HG02943 (cell line): ENCODE measurements at regions not wholly inside any gene's neighbourhood (a gene's known extent, or its start where the extent isn't known, plus 50 kb on each side); places are given as distances from the start of the nearest gene placed in this dataset.
"Not testable (repeated sequence)": the region's sequence is repeated elsewhere in the genome, so short reads cannot be mapped to it uniquely, and the experiment has no call there.

Experiments
- ATAC-seq: cut with Tn5 transposase; IDR thresholded peaks from one replicate; pipeline ENCODE4 v1.9.1; 2021; ENCODE audit warnings: mild to moderate bottlenecking, low read depth, moderate library complexity; ENCODE audit not compliant: unreplicated experiment

DNA sequence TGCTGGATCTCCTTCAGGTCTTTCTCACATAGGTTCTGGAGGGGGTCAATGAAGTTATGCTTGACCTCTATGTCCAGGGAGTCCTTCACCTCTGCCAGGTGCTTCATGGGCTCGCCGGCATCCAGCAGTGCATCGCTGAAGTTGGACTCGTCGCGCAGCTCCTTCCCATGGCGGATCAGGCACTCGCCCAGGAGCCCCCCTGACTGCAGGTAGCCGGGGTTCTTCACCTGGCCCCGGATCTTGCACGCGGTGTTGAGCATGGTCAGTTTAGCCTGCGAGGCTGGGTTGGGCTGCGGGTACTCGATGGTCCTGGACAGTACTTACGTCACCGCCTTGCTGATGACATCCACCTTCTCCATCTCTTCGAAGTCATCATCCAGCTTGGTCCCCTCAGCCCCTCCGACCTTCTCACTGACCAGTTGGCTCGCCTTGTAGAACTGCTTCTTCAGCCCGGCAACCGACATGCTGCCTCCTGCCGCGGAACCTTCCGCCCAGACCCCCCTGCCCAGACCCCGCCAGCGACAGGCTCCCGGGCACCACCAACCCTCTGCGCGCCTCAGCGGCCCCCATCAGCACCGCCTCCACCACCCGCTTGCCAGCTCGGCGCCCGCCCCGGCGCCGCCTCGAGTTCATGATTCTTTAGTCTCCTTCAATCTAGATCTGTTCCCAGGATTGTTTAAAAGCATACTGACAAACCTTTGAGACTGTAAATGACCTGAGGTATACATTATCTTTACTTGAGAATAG lies 99.8 kb downstream of the KPNA2 start:
- ATAC-seq: no peak

GRCh38 chr17:68141050-68141449 lies 105.5 kb downstream of the KPNA2 start:
- ATAC-seq: no peak

DNA sequence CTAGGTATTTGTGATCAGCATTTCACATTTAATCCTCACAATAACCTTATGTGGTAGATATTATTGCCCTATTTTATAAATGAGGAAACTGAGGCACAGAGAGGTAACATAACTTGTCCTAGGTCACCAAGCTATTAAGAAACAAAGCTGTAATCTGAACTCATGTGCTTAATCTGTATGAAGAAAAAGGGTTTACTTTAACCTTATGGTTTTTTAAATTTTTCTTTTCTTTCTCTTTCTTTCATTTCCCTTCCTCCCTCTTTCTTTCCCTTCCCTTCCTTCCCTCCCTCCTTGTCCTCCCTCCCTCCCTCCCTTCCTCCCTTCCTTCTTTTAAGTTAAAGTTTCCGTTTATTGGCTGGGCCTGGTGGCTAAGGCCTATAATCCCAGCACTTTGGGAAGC lies 105.2 kb upstream of the AMZ2 start:
- ATAC-seq: no peak

DNA sequence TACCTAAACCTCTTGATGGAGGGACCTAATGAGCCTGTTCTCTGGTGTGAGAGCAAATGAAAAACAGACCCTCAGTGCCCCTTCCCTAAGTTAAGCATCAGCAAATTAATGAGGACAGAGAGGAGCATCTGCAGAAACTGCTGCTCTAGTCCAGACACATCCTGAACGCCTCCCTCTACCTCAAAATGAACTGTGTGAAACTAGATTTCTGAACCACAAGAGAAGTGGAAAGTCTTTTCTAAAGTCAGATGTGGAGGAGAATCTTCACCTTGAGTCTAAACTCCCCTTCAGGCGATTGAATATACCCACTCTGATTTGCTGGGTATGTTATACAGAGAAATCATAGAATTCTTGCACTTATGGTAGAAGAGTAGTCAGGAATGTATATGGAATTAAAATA lies 104.4 kb upstream of the AMZ2 start:
- no peak for ATAC-seq

GRCh38 chr17:68145088-68145487 lies 102.8 kb upstream of the AMZ2 start:
- ATAC-seq: no peak

DNA sequence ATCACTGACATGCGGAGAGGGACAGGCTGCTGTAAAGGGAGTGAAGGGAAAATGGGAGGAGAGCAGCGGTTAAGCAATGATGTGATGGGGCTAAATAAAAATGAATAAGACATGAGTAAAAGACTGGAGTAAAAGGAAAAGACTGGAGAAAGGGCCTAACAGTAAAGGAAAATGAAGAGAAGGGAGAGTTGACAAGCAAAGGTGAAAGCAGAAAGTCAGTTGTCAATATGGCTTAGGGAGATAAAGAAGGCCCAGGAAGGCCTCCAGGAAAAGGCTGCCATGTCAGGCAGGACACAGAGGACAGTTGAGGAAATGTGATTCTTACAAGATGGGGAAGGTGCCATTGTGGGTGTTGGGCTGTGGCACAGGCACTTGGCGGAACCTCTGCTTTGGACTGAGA lies 98.9 kb upstream of the AMZ2 start:
- ATAC-seq: no peak

DNA sequence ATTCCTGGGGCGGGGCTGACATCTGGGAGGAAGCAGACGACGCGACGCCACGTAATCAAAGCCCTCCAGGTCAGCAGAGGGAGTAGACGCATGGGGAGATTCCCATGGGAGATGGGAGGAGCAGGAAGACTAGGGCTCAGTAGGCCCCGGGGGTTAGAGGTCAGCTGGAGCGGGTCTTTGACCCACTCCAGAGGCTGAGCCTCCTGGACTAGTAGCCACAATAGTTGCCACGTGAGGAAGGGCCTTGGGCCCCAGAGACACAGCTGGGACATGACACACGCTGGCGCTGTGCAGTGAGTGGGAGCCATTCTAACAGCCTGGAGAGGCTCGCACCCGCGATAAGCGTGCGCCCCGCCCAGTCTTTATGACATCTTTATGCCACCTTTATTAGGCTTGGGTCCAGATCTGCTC lies 95.7 kb upstream of the AMZ2 start:
- ATAC-seq: no peak

DNA sequence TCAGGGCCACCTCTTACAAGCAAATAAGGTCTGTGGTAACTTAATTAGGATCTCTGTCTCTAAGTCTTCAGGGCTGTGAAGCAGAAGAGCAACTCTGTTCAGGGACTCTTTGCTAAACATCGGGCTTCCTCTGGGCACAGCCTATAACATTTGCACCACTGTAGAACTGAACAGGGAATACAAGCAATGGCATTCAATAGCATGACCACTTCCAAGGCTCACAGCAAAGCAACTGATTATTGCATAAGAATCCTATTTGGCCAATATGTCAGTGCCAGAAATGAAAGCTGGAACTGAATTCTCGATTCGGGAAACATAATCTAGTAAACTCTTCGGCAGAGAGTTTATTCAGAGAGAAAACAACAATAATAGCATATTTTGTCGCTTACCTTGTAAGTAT lies 92.2 kb upstream of the AMZ2 start:
- ATAC-seq: no peak

DNA sequence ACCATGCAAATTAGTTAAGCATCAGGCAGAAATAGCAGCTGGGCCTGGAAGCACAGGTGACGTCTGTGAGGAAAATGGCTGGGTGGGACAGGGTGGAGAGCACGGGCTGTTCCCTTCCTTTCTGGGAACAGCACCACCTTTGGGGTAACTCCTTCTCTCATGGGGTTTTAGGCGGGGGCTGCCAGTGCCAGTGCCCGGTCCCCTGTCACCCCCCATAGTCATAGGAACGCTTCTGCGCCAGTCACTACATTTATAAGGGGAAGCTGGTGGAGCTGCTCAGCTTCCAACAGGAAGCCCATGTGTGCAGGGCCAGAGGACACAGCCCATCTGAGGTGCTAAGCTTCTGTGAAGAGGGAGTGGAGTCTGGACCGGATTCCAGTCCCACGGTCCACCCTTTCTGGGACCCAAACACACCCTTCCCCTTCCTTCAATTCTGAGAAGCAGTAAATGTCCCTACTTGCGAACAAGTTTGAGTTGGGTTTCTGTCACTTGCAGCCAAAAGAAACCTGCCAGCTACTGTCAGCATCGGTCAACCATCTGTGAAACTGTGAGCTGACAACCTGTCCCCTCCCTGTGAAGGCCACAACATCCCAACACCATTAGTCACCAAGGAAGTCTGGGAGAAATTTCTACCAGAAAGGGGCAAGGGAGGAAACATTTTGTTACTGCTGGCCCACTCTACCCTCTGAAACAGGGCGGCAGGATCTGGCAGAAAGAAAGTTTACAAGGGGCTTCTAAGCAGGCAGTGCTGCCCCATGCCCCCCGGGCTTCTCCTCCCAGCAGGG lies 86.0 kb upstream of the AMZ2 start:
- no peak for ATAC-seq

DNA sequence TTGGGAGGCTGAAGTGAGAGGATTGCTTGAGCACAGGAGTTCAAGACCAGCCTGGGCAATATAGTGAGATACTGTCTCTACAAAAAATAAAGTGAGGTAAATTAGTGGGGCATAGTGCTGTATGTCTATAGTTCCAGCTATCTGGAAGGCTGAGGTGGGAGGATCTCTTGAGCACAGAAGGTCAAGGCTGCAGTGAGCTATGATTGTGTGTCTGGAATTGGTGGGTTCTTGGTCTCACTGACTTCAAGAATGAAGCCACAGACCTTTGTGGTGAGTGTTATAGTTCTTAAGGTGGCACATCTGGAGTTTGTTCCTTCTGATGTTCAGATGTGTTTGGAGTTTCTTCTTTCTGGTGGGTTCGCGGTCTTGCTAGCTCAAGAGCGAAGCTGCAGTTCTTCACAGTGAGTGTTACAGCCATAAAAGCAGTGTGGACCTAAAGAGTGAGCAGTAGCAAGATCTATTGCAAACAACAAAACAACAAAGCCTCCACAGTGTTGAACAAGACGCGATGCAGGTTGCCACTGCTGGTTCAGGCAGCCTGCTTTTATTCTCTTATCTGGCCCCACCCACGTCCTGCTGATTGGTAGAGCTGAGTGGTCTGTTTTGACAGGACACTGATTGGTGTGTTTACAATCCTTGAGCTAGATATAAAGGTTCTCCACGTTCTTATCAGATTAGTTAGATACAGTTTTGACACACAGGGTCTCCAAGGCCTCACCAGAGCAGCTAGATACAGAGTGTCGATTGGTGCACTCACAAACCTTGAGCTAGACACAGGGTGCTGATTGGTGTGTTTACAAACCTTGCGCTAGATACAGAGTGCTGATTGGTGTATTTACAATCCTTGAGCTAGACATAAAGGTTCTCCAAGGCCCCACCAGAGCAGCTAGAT lies 79.3 kb upstream of the AMZ2 start:
- not testable (repeated sequence) for ATAC-seq

DNA sequence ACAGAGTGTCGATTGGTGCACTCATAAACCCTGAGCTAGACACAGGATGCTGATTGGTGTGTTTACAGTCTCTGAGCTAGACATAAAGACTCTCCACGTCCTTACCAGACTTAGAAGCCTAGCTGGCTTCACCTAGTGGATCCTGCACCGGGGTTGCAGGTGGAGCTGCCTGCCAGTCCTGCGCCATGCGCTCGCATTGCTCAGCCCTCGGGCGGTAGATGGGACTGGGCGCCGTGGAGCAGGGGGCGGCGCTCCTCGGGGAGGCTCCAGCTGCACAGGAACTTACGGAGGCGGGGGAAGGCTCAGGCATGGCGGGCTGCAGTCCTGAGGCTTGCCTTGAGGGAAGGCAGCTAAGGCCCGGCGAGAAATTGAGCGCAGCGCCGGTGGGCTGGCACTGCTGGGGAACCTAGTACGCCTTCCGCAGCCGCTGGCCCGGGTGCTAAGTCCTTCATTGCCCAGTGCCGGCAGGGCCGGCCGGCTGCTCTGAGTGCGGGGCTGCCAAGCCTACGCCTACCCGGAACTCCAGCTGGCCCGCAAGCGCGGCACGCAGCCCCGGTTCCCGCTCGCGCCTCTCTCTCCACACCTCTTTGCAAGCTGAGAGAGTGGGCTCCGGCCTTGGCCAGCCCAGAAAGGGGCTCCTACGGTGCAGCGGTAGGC lies 78.5 kb upstream of the AMZ2 start:
- not testable (repeated sequence) for ATAC-seq

DNA sequence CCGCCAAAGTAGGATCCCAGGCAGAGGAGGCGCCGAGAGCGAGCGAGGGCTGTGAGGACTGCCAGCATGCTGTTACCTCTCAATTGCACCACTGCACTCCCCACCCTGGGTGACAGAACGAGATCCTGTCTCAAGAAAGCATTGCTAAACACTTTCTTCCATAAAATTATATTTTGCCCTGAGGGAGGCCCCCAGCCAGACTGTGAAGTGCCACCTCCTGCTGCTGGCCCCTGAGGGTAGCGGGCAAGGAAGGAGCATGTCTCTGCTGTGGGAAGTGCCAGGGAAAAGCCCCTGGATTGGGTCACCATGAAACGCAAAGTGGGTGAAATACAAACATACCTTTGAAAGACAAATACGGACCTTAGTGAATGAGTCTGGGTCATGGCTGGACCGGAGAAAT lies 78.0 kb upstream of the AMZ2 start:
- no peak for ATAC-seq

- ATAC-seq: no peak
Observed at GRCh38 chr17:68170246-68170645, 77.6 kb upstream of the AMZ2 start.

- no peak for ATAC-seq
Observed at GRCh38 chr17:68172461-68172954, 75.3 kb upstream of the AMZ2 start.

DNA sequence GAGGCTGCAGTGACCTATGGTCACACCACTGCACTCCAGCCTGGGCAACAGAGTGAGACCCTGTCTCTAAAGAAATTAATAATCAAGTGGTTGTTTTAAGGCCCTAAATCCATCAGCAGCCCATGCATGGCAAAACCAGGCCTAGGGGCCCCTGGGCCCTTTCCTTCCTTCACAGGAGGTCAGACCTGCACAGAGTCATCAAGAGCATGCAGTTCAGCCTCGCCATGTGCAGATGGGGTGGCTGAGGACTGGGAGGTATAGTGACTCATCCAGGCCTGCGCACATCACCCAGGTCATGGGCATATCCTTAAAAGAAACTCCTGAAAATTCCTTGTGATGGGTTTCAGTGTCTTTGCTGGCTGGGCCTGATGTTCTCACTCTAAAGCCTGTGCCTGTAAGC lies 72.4 kb upstream of the AMZ2 start:
- ATAC-seq: no peak

DNA sequence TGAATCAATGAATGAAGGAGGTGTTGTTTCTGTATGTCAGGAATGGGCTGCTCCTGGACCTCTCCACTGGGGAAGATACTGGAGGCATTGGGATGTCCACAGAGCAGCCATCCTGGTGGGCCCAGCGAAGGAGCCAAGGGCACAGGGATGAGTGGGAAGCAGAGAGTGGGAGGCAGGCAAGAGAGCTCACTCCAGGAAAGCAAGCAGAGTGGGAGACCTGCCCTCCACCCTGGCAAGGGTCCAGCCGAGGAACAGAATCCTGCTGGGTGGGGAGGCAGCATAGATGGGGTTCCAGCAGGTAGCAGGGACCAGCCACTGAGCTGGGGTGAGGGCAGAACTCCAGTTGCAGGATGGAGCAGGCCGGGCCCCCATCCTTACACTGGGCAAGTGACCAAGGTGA lies 71.9 kb upstream of the AMZ2 start:
- no peak for ATAC-seq

DNA sequence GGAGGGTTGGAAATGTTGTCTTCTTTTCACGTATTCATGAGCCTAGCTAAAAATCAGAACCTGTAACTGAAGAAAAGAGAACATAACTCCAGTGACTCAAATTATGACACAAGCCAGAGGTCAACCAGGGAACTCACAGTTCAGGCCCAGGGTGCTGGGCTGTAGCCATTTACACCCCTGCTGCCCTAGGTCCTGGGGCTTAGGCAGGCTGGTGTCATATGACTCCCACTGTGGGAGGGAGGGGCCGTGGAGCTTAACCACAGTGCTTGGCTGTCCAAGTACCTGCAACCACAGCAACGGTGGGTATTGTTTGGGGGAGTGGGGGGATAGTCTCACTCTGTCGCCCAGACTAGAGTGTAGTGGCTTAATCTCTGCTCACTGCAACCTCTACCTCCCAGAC lies 71.1 kb upstream of the AMZ2 start:
- ATAC-seq: no peak

DNA sequence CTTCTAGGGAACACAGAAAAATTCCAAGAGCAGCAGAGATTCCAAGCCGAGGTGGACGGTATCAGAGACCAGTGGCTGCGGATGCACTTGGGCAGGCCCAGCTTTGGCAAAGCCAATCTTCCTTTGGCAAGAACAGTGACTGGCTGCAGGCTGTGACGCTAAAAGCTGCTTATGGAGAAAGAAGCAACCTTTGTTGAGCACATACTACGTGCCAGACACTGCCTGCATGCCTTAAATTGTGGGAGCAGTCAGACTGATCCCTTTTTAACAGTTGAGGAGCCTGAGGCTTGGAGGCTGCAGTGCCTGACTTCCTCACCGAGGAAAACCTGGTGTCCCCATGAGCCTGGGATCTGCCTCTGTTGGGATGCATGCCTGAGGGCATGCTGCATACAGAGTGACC lies 69.0 kb upstream of the AMZ2 start:
- ATAC-seq: no peak

DNA sequence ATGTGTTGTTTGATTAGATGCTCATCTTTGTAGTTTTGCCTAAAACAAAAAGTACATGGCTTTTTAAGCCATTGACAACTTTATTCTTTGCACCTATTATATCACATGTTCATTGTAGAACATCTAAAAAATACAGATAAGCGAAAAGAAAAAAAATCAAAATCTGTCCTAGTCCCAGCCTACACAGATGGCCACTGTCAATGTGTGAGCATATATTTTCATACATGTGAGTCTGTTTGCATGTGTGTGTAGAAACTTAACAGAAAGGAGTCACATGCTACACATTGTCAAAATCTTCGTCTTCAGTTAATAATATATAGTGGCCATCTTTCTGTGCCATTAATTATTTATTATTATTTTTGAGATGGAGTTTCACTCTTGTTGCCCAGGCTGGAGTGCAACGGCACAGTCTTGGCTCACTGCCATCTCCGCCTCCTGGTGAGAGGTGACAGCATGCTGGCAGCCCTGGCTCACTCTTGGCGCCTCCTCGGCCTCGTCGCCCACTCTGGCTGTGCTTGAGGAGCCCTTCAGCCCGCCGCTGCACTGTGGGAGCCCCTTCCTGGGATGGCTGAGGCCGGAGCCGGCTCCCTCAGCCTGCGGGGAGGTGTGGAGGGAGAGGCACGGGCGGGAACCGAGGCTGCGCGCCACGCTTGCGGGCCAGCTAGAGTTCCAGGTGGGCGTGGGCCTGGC lies 68.5 kb upstream of the AMZ2 start:
- no peak for ATAC-seq

- no peak for ATAC-seq
Observed at GRCh38 chr17:68179926-68180285, 67.9 kb upstream of the AMZ2 start.
